ENCODE measurements at regions not wholly inside any gene's neighbourhood (a gene's known extent, or its start where the extent isn't known, plus 50 kb on each side); places are given as distances from the start of the nearest gene placed in this dataset.

GRCh38 chr13:84234416-84234815 lies 352.1 kb upstream of the SLITRK1 start:
- intact Hi-C loops (cut with DNase I): no loop called here
- H3K4me1 ChIP-seq (ENCODE audit: insufficient read depth): no peaks in the 10 kb centered on the region
- H3K27me3 ChIP-seq: no peaks in the 10 kb centered on the region
- H3K27ac ChIP-seq: no peak overlapping the region
- TF ChIP-seq POLR2A (IDR thresholded peaks at IDR 0.05) (no peak), EP300 (IDR thresholded peaks at IDR 0.05) (no peak), CTCF (IDR thresholded peaks at IDR 0.05) (no peak)
- H3K36me3 ChIP-seq: no peaks in the 10 kb centered on the region
- H3K4me3 ChIP-seq: no peak overlapping the region
- no peaks in the 10 kb centered on the region for H3K9me3 ChIP-seq
- DNase-seq: no peak

DNA sequence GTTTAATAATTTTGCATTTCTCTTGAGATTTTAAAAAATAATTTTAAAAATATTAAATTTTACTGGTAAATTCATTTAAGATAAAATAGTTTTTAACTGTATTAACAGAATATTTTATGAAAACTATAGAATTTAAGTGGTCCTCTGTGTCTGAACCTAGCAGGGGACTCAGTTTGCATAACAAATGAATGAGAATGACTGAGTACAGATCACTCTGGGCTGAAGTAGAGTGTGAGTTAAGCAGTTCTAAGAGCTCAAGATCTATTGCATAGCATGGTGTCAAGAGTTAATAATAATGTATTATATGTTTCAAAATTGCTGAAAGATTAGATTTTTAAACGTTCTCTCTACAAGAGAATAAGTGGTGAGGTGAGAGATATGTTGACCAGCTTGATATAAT lies 348.3 kb upstream of the SLITRK1 start:
- intact Hi-C loops (cut with DNase I): no loop called here
- TF ChIP-seq CTCF (IDR thresholded peaks at IDR 0.05) (no peak), EP300 (IDR thresholded peaks at IDR 0.05) (no peak), POLR2A (IDR thresholded peaks at IDR 0.05) (no peak)
- no peak for DNase-seq
- Histone ChIP-seq H3K36me3 (no peaks in the 10 kb centered on the region), H3K9me3 (no peaks in the 10 kb centered on the region), H3K4me3 (no peak overlapping the region), H3K27me3 (no peaks in the 10 kb centered on the region), H3K27ac (no peak overlapping the region), H3K4me1 (ENCODE audit: insufficient read depth) (no peaks in the 10 kb centered on the region)
- 22 to 41% (median 27%) methylated on average over 1 of the region's 1 CpG for WGBS, 3 donors

DNA sequence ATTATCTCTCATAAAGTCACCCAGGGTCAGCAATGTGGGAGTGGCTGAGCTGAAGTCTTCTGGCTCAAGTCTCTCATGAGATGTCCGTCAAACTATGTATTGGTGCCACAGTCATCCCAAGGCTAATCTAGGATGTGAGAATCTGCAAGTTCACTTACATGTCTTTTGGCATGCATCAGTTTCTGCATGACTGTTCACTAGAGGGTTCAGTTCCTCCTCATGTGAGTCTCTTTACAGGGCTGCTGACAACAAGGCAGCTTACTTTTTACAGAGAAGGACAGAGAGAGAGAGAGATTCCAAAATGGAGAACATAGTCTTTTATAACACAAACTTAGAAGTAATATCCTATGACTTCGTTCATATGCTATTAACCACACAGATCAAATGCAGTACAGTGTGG lies 328.8 kb upstream of the SLITRK1 start:
- Histone ChIP-seq H3K9me3 (no peaks in the 10 kb centered on the region), H3K27me3 (no peaks in the 10 kb centered on the region), H3K27ac (no peak overlapping the region), H3K4me3 (no peak overlapping the region), H3K36me3 (no peaks in the 10 kb centered on the region), H3K4me1 (ENCODE audit: insufficient read depth) (no peaks in the 10 kb centered on the region)
- 76 to 92% (median 91%) methylated on average over 2 of the region's 2 CpGs for WGBS, 3 donors
- no peak for DNase-seq
- TF ChIP-seq EP300 (IDR thresholded peaks at IDR 0.05) (no peak), CTCF (IDR thresholded peaks at IDR 0.05) (no peak), POLR2A (IDR thresholded peaks at IDR 0.05) (no peak)
- intact Hi-C loops (cut with DNase I): no loop called here

- no peaks in the 10 kb centered on the region for H3K36me3 ChIP-seq
- 18 to 21% (median 18%) methylated on average over 7 of the region's 7 CpGs for whole genome bisulfite sequencing, 3 donors
- H3K9me3 ChIP-seq: no peaks in the 10 kb centered on the region
- no peak for TF ChIP-seq EP300 (IDR thresholded peaks at IDR 0.05)
- no peak for TF ChIP-seq POLR2A (IDR thresholded peaks at IDR 0.05)
- TF ChIP-seq CTCF (IDR thresholded peaks at IDR 0.05): no peak
- H3K4me3 ChIP-seq: no peak overlapping the region
- H3K4me1 ChIP-seq (ENCODE audit: insufficient read depth): no peaks in the 10 kb centered on the region
- intact Hi-C loops (cut with DNase I): no loop called here
- H3K27me3 ChIP-seq: no peaks in the 10 kb centered on the region
- no peak overlapping the region for H3K27ac ChIP-seq
- no peak for DNase-seq
Observed at GRCh38 chr13:84208246-84208910, 326.1 kb upstream of the SLITRK1 start.
